Testis (tissue), 2 donors: ENCODE measurements at regions not wholly inside any gene's neighbourhood (a gene's known extent, or its start where the extent isn't known, plus 50 kb on each side); places are given as distances from the start of the nearest gene placed in this dataset.

ENCODE experiments used
- DNase-seq: peaks from one replicate; pipeline ENCODE4 v3.0.0-alpha.2; 2019
- H3K27ac ChIP-seq, 2 donors: fragments of 200-600 bp; sonication (generic); one replicate each; pipeline ENCODE4 v1.5.1; 2019
- H3K27me3 ChIP-seq: fragments of 200-600 bp; sonication (generic); one replicate; pipeline ENCODE4 v1.5.1; 2019
- H3K36me3 ChIP-seq: fragments of 200-600 bp; sonication (generic); one replicate; pipeline ENCODE4 v1.5.1; 2017; ENCODE audit warnings: low read depth; ENCODE audit errors: missing control alignments
- H3K4me1 ChIP-seq: fragments of 200-600 bp; sonication (generic); one replicate; pipeline ENCODE4 v1.5.1; 2019
- H3K4me3 ChIP-seq, 2 donors: fragments of 200-600 bp; sonication (generic); one replicate each; pipeline ENCODE4 v1.5.1; 2017 to 2019
- H3K9me3 ChIP-seq: fragments of 200-600 bp; sonication (generic); one replicate; pipeline ENCODE4 v1.5.1; 2017
- CTCF ChIP-seq, 3 experiments: fragments of 450-650 bp in 2 of 3; fragments of 200-600 bp in 1 of 3; sonication (generic) in 1 of 3; IDR thresholded peaks; one replicate each; pipeline ENCODE4 v1.5.1; 2016 to 2019; ENCODE audit warnings: antibody characterized with exemption in 3 of 3, mild to moderate bottlenecking in 2 of 3, moderate library complexity in 1 of 3
- POLR2A ChIP-seq: fragments of 450-650 bp; IDR thresholded peaks from one replicate; pipeline ENCODE4 v1.6.1; 2017; ENCODE audit warnings: antibody characterized with exemption, mild to moderate bottlenecking, moderate library complexity
- WGBS, 2 donors: methylation state at CpG; one replicate each; pipeline ENCODE4 v1.1.5; 2018; 5-methylcytosine and 5-hydroxymethylcytosine counted together
- intact Hi-C: fragments of 100-400 bp; cut with DNase I; formaldehyde crosslinking; loops from one replicate; pipeline ENCODE4 v1.15.1; 2023; ENCODE audit warnings: low total_unique reads

- H3K27me3 ChIP-seq: no peaks in the 10 kb centered on the region
- TF ChIP-seq POLR2A (no peak), CTCF (IDR thresholded peaks at IDR 0.05) (no peak)
- DNase-seq: no peak
- intact Hi-C loops: no loop called here
- H3K4me1 ChIP-seq: no peaks in the 10 kb centered on the region
- 55 to 62% methylated on average over 5 of the region's 5 CpGs for WGBS, 2 donors
- no peaks in the 10 kb centered on the region for H3K36me3 ChIP-seq
- no peaks in the 10 kb centered on the region for H3K9me3 ChIP-seq
- H3K4me3 ChIP-seq: no peak overlapping the region
- H3K27ac ChIP-seq: no peak overlapping the region
Observed at GRCh38 chr1:209324901-209325871, 258.3 kb upstream of the CAMK1G start.

- Histone ChIP-seq H3K4me1 (no peaks in the 10 kb centered on the region), H3K9me3 (no peaks in the 10 kb centered on the region), H3K4me3 (no peak overlapping the region), H3K36me3 (no peaks in the 10 kb centered on the region), H3K27ac (no peak overlapping the region), H3K27me3 (no peaks in the 10 kb centered on the region)
- no peak for DNase-seq
- TF ChIP-seq CTCF (IDR thresholded peaks at IDR 0.05) (no peak), POLR2A (no peak)
- intact Hi-C loops: no loop called here
- WGBS, 2 donors: 51 to 70% methylated on average over 2 of the region's 2 CpGs
Observed at GRCh38 chr1:209326076-209326475, 257.4 kb upstream of the CAMK1G start.

- 66 to 78% methylated on average over 3 to 7 of the region's 7 CpGs for WGBS, 2 donors
- no peak for TF ChIP-seq POLR2A
- no peak for TF ChIP-seq CTCF (IDR thresholded peaks at IDR 0.05)
- DNase-seq: no peak
- Histone ChIP-seq H3K36me3 (no peaks in the 10 kb centered on the region), H3K4me3 (no peak overlapping the region), H3K27ac (no peak overlapping the region), H3K4me1 (no peaks in the 10 kb centered on the region), H3K27me3 (no peaks in the 10 kb centered on the region), H3K9me3 (no peaks in the 10 kb centered on the region)
- intact Hi-C loops: no loop called here
Observed at GRCh38 chr1:209326831-209327230, 256.7 kb upstream of the CAMK1G start.

- no peaks in the 10 kb centered on the region for H3K4me1 ChIP-seq
- WGBS, 2 donors: 47 to 54% methylated on average over 4 of the region's 4 CpGs
Observed at GRCh38 chr1:209328196-209328595, 255.3 kb upstream of the CAMK1G start.

More at GRCh38 chr1:209328196-209328595, 255.3 kb upstream of the CAMK1G start:
- Histone ChIP-seq H3K27ac (no peak overlapping the region), H3K36me3 (no peaks in the 10 kb centered on the region), H3K4me3 (no peak overlapping the region), H3K27me3 (no peaks in the 10 kb centered on the region), H3K9me3 (no peaks in the 10 kb centered on the region)
- no peak for DNase-seq
- TF ChIP-seq POLR2A (no peak), CTCF (IDR thresholded peaks at IDR 0.05) (no peak)
- intact Hi-C loops: no loop called here
